Smooth muscle cell (in vitro differentiated cells): ENCODE measurements at regions not wholly inside any gene's neighbourhood (a gene's known extent, or its start where the extent isn't known, plus 50 kb on each side); places are given as distances from the start of the nearest gene placed in this dataset.

Source experiments
- DNase-seq: peaks from one replicate; lab custom pipeline; 2025; ENCODE audit not compliant: unreplicated experiment; lab: John Stamatoyannopoulos, UW
- H2AFZ ChIP-seq: fragments of 200-600 bp; sonication (generic); 2 replicates; pipeline ENCODE4 v1.6.0; 2016; ENCODE audit warnings: antibody characterized with exemption, low read depth, mild to moderate bottlenecking
- H3F3A ChIP-seq: fragments of 200-600 bp; sonication (generic); 2 replicates; pipeline ENCODE4 v1.6.0; 2017; ENCODE audit warnings: antibody characterized with exemption, low read depth
- H3K27ac ChIP-seq: fragments of 200-600 bp; sonication (generic); 2 replicates; pipeline ENCODE4 v1.5.1; 2016; ENCODE audit warnings: low read depth, mild to moderate bottlenecking
- H3K27me3 ChIP-seq: fragments of 200-600 bp; sonication (generic); 2 replicates; pipeline ENCODE4 v1.6.1; 2016; ENCODE audit warnings: low read depth, mild to moderate bottlenecking
- H3K36me3 ChIP-seq: fragments of 200-600 bp; sonication (generic); 2 replicates; pipeline ENCODE4 v1.5.1; 2016; ENCODE audit warnings: low read depth
- H3K4me1 ChIP-seq: fragments of 200-600 bp; sonication (generic); 2 replicates; pipeline ENCODE4 v1.5.1; 2016; ENCODE audit warnings: low read depth
- H3K4me2 ChIP-seq: fragments of 200-600 bp; sonication (generic); 2 replicates; pipeline ENCODE4 v1.6.0; 2016; ENCODE audit warnings: mild to moderate bottlenecking
- H3K4me3 ChIP-seq: fragments of 200-600 bp; sonication (generic); 2 replicates; pipeline ENCODE4 v1.5.1; 2016; ENCODE audit warnings: mild to moderate bottlenecking
- H3K79me2 ChIP-seq: fragments of 200-600 bp; sonication (generic); 2 replicates; pipeline ENCODE4 v1.6.0; 2016; ENCODE audit warnings: low read depth, mild to moderate bottlenecking
- H3K9ac ChIP-seq: fragments of 200-600 bp; sonication (generic); 2 replicates; pipeline ENCODE4 v1.6.0; 2016; ENCODE audit warnings: low read depth
- H3K9me3 ChIP-seq: fragments of 200-600 bp; sonication (generic); replicated peaks from 2 replicates; pipeline ENCODE4 v1.5.1; 2016; ENCODE audit warnings: low read depth
- H4K20me1 ChIP-seq: fragments of 200-600 bp; sonication (generic); 2 replicates; pipeline ENCODE4 v1.6.0; 2016; ENCODE audit warnings: low read depth
- CTCF ChIP-seq: fragments of 200-600 bp; sonication (generic); IDR thresholded peaks from 2 replicates; pipeline ENCODE4 v1.5.1; 2017; ENCODE audit warnings: borderline replicate concordance, mild to moderate bottlenecking, antibody characterized with exemption; ENCODE audit not compliant: insufficient read depth, poor library complexity, severe bottlenecking
- WGBS: methylation state at CpG from one replicate; pipeline ENCODE4 v1.1.7; 2016; ENCODE audit warnings: low lambda C conversion rate; 5-methylcytosine and 5-hydroxymethylcytosine counted together

GRCh38 chr4:111610681-111611080, 534.6 kb upstream of the FAM241A start:
- WGBS = 62% methylated on average over 5 of the region's 5 CpGs
- Histone ChIP-seq H3K9ac (no peak overlapping the region), H3K4me3 (no peak overlapping the region), H2AFZ (peak overlapping the region; percentile 44), H4K20me1 (no peaks in the 10 kb centered on the region), H3K27me3 (no peaks in the 10 kb centered on the region), H3K9me3 (no peaks in the 10 kb centered on the region), H3K27ac (no peak overlapping the region), H3K4me1 (peaks cover 6% of the 10 kb centered on the region), H3K36me3 (no peaks in the 10 kb centered on the region), H3K4me2 (no peak overlapping the region), H3K79me2 (no peaks in the 10 kb centered on the region), H3F3A (no peaks in the 10 kb centered on the region)
- no peak for TF ChIP-seq CTCF
- DNase-seq = no peak

GRCh38 chr4:111618908-111619307, 526.3 kb upstream of the FAM241A start:
- peak overlapping the region; percentile 68 for H2AFZ ChIP-seq
- 20% methylated on average over 6 of the region's 6 CpGs for WGBS
- no peaks in the 10 kb centered on the region for H4K20me1 ChIP-seq
- H3K9me3 ChIP-seq = no peaks in the 10 kb centered on the region
- H3K36me3 ChIP-seq = no peaks in the 10 kb centered on the region
- peak overlapping the region; percentile 33 for H3K4me2 ChIP-seq
- peak overlapping the region; percentile 26 for H3K27ac ChIP-seq
- H3K9ac ChIP-seq = no peak overlapping the region
- no peaks in the 10 kb centered on the region for H3K4me1 ChIP-seq
- H3K79me2 ChIP-seq = no peaks in the 10 kb centered on the region
- DNase-seq = no peak
- H3K4me3 ChIP-seq = no peak overlapping the region
- no peaks in the 10 kb centered on the region for H3F3A ChIP-seq
- no peak for TF ChIP-seq CTCF
- H3K27me3 ChIP-seq = no peaks in the 10 kb centered on the region

- no peaks in the 10 kb centered on the region for H4K20me1 ChIP-seq
- H3K9ac ChIP-seq = no peak overlapping the region
- H3K4me3 ChIP-seq = no peak overlapping the region
- H3K79me2 ChIP-seq = no peaks in the 10 kb centered on the region
- no peak for DNase-seq
- H3K27me3 ChIP-seq = no peaks in the 10 kb centered on the region
- no peak for TF ChIP-seq CTCF
- H3K27ac ChIP-seq = no peak overlapping the region
- H3K4me2 ChIP-seq = no peak overlapping the region
- H3K4me1 ChIP-seq = peaks cover 8% of the 10 kb centered on the region
- H3F3A ChIP-seq = peaks cover 5% of the 10 kb centered on the region
- H2AFZ ChIP-seq = no peak overlapping the region
- 78% methylated on average over 10 of the region's 10 CpGs for WGBS
- no peaks in the 10 kb centered on the region for H3K36me3 ChIP-seq
- no peaks in the 10 kb centered on the region for H3K9me3 ChIP-seq
These were observed 516.8 kb upstream of the FAM241A start for GRCh38 chr4:111628437-111628836.

- no peaks in the 10 kb centered on the region for H3K79me2 ChIP-seq
- no peak for DNase-seq
- H3K4me1 ChIP-seq = peaks cover 8% of the 10 kb centered on the region
- H3K4me3 ChIP-seq = no peak overlapping the region
- WGBS = 35% methylated on average over 2 of the region's 2 CpGs
- no peaks in the 10 kb centered on the region for H3K9me3 ChIP-seq
- peak overlapping the region; percentile 82 for H3K27ac ChIP-seq
- H3K4me2 ChIP-seq = peak overlapping the region; percentile 64
- H3F3A ChIP-seq = peaks cover 5% of the 10 kb centered on the region
- H2AFZ ChIP-seq = peak overlapping the region; percentile 47
- no peaks in the 10 kb centered on the region for H3K36me3 ChIP-seq
- no peak overlapping the region for H3K9ac ChIP-seq
- peak; percentile 59 for TF ChIP-seq CTCF
- no peaks in the 10 kb centered on the region for H3K27me3 ChIP-seq
- no peaks in the 10 kb centered on the region for H4K20me1 ChIP-seq
These were observed 514.5 kb upstream of the FAM241A start for GRCh38 chr4:111630705-111631104.
